DND-41 (cell line): ENCODE measurements at regions not wholly inside any gene's neighbourhood (a gene's known extent, or its start where the extent isn't known, plus 50 kb on each side); places are given as distances from the start of the nearest gene placed in this dataset.

Source experiments
- ATAC-seq: fragments of 200-7000 bp; cut with Tn5 transposase; 3 replicates; pipeline ENCODE4 v1.9.1; 2021; ENCODE audit warnings: low read depth; ENCODE audit not compliant: insufficient read depth
- DNase-seq: peaks from one replicate; pipeline ENCODE4 v3.0.0-alpha.2; 2020
- H2AFZ ChIP-seq: 2 replicates; pipeline ENCODE4 v1.6.0; 2012; ENCODE audit warnings: low read depth, low read length
- H3K27ac ChIP-seq: 2 replicates; pipeline ENCODE4 v1.5.1; 2012; ENCODE audit warnings: low read length, inconsistent platforms
- H3K27me3 ChIP-seq: fragments of 200-600 bp; sonication (generic); 2 replicates; pipeline ENCODE4 v1.6.0; 2012; ENCODE audit warnings: low read length, mild to moderate bottlenecking, inconsistent platforms; ENCODE audit not compliant: insufficient read depth, poor library complexity
- H3K36me3 ChIP-seq: 2 replicates; pipeline ENCODE4 v1.5.1; 2012; ENCODE audit warnings: low read length, inconsistent platforms; ENCODE audit not compliant: insufficient read depth
- H3K4me1 ChIP-seq: 2 replicates; pipeline ENCODE4 v1.5.1; 2012; ENCODE audit warnings: mild to moderate bottlenecking, low read length; ENCODE audit not compliant: insufficient read depth
- H3K4me2 ChIP-seq: 2 replicates; pipeline ENCODE4 v1.6.0; 2012; ENCODE audit warnings: mild to moderate bottlenecking, moderate library complexity, low read length, inconsistent platforms; ENCODE audit not compliant: insufficient read depth
- H3K4me3 ChIP-seq, 2 experiments: fragments of 200-600 bp in 1 of 2; shearing (Covaris generic) in 1 of 2; 2 replicates each; pipeline ENCODE4 v1.5.1; 2012 to 2016; ENCODE audit warnings: inconsistent platforms in 2 of 2, low read length in 2 of 2, mild to moderate bottlenecking in 2 of 2, low read depth in 1 of 2, moderate library complexity in 1 of 2
- H3K79me2 ChIP-seq: 2 replicates; pipeline ENCODE4 v1.6.0; 2012; ENCODE audit warnings: low read length, inconsistent platforms; ENCODE audit not compliant: insufficient read depth
- H3K9ac ChIP-seq: 2 replicates; pipeline ENCODE4 v1.6.0; 2012; ENCODE audit warnings: low read depth, mild to moderate bottlenecking, inconsistent platforms, low read length, moderate library complexity
- H3K9me3 ChIP-seq: 2 replicates; pipeline ENCODE4 v1.5.1; 2012; ENCODE audit warnings: low read length, moderate library complexity, mild to moderate bottlenecking, inconsistent platforms; ENCODE audit not compliant: insufficient read depth, severe bottlenecking
- H4K20me1 ChIP-seq: 2 replicates; pipeline ENCODE4 v1.6.0; 2012; ENCODE audit warnings: low read length; ENCODE audit not compliant: insufficient read depth
- CTCF ChIP-seq: IDR thresholded peaks from 2 replicates; pipeline ENCODE4 v1.5.1; 2012; ENCODE audit warnings: borderline replicate concordance, low read length, moderate library complexity, mild to moderate bottlenecking; ENCODE audit not compliant: poor library complexity, severe bottlenecking; ENCODE audit errors: extremely low read depth
- EZH2 ChIP-seq: IDR thresholded peaks from 3 replicates; pipeline ENCODE4 v1.6.1; 2012; ENCODE audit warnings: borderline replicate concordance, low read depth, mild to moderate bottlenecking, moderate library complexity, low read length, inconsistent platforms; ENCODE audit not compliant: severe bottlenecking

DNA sequence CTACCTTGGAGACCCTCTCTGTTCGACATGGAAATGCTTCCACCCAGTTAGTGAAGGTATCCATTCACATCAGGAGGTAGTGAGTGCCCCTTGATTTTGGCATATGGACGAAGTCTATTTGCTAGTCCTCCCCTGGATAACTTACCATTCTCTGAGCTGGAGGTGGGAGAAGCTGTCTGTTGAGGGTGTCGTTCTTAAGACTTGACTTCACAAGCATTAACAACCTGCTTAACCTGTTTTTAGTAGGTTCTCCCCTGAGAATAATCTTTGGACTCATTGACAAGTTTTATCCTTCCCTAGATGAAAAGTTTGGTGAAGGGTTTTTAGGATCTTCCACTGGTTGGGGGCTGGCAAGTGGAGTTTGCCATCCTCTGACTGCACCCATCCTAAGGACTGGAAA lies 1053.8 kb upstream of the CNTN5 start:
- Histone ChIP-seq H3K79me2 (no peaks in the 10 kb centered on the region), H3K27me3 (no peaks in the 10 kb centered on the region), H3K9ac (no peak overlapping the region), H3K27ac (no peak overlapping the region), H3K4me1 (no peaks in the 10 kb centered on the region), H4K20me1 (no peaks in the 10 kb centered on the region), H3K4me2 (no peak overlapping the region), H3K36me3 (no peaks in the 10 kb centered on the region), H2AFZ (no peak overlapping the region), H3K9me3 (no peaks in the 10 kb centered on the region), H3K4me3 (no peak overlapping the region)
- TF ChIP-seq CTCF: no peak
- TF ChIP-seq EZH2: no peak
- DNase-seq (no peak), ATAC-seq (no peak)

- no peaks in the 10 kb centered on the region for H3K9me3 ChIP-seq
- no peak overlapping the region for H3K4me2 ChIP-seq
- no peaks in the 10 kb centered on the region for H3K27me3 ChIP-seq
- no peaks in the 10 kb centered on the region for H3K4me1 ChIP-seq
- no peak overlapping the region for H2AFZ ChIP-seq
- H4K20me1 ChIP-seq: no peaks in the 10 kb centered on the region
- H3K36me3 ChIP-seq: no peaks in the 10 kb centered on the region
- ATAC-seq (no peak), DNase-seq (no peak)
- H3K27ac ChIP-seq: no peak overlapping the region
- no peaks in the 10 kb centered on the region for H3K79me2 ChIP-seq
- TF ChIP-seq CTCF (no peak), EZH2 (no peak)
- no peak overlapping the region for H3K4me3 ChIP-seq
- H3K9ac ChIP-seq: no peak overlapping the region
Observed at GRCh38 chr11:97968071-97968470, 1052.7 kb upstream of the CNTN5 start.

DNA sequence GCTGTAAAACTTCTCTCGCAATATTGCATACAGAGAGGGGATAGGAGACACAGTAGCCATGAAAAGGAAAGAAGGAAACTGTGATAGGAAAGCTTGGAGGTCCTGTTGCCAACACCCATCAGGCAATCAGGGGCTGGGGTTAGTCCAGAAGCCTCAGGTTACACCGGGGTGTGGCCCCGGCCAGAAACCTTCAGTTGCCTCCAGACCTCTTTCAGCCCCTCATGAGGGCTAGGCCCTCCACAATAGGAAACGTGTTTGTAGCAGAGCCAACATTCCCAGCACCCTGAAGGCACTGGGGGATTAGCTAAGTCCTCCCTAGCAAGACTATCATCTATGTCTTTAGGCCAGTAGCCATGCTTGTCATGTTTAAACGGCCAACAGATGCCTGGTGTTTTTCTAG lies 1048.0 kb upstream of the CNTN5 start:
- Histone ChIP-seq H3K4me2 (no peak overlapping the region), H3K79me2 (no peaks in the 10 kb centered on the region), H3K9ac (no peak overlapping the region), H3K27me3 (no peaks in the 10 kb centered on the region), H3K27ac (no peak overlapping the region), H4K20me1 (no peaks in the 10 kb centered on the region), H3K4me3 (no peak overlapping the region), H2AFZ (no peak overlapping the region), H3K4me1 (no peaks in the 10 kb centered on the region), H3K9me3 (no peaks in the 10 kb centered on the region), H3K36me3 (no peaks in the 10 kb centered on the region)
- no peak for ATAC-seq
- TF ChIP-seq EZH2 (no peak), CTCF (no peak)
- no peak for DNase-seq

GRCh38 chr11:97973352-97973857 lies 1047.3 kb upstream of the CNTN5 start:
- Histone ChIP-seq H3K4me3 (no peak overlapping the region), H3K27ac (no peak overlapping the region), H4K20me1 (no peaks in the 10 kb centered on the region), H3K27me3 (no peaks in the 10 kb centered on the region), H3K79me2 (no peaks in the 10 kb centered on the region), H3K36me3 (no peaks in the 10 kb centered on the region), H2AFZ (no peak overlapping the region), H3K9me3 (no peaks in the 10 kb centered on the region), H3K4me1 (no peaks in the 10 kb centered on the region), H3K4me2 (no peak overlapping the region), H3K9ac (no peak overlapping the region)
- TF ChIP-seq CTCF (no peak), EZH2 (no peak)
- no peak for ATAC-seq
- no peak for DNase-seq
